Chondrocyte (in vitro differentiated cells): ENCODE measurements at regions not wholly inside any gene's neighbourhood (a gene's known extent, or its start where the extent isn't known, plus 50 kb on each side); places are given as distances from the start of the nearest gene placed in this dataset.

Source experiments
- DNase-seq: peaks from one replicate; pipeline ENCODE4 v3.0.0; 2021; ENCODE audit warnings: mixed read lengths, low spot score
- H3K27ac Mint-ChIP-seq: one replicate; pipeline ENCODE4 v1.8.0; 2021; ENCODE audit warnings: mild to moderate bottlenecking, moderate library complexity, mixed read lengths; ENCODE audit not compliant: unreplicated experiment
- H3K27me3 Mint-ChIP-seq: 2 replicates; pipeline ENCODE4 v1.8.0; 2021; ENCODE audit warnings: low read depth, mixed read lengths
- H3K36me3 Mint-ChIP-seq: 2 replicates; pipeline ENCODE4 v1.8.0; 2021; ENCODE audit warnings: low read depth, mixed read lengths
- H3K4me1 Mint-ChIP-seq: 2 replicates; pipeline ENCODE4 v1.8.0; 2021; ENCODE audit warnings: low read depth, mild to moderate bottlenecking, mixed read lengths
- H3K4me3 Mint-ChIP-seq: one replicate; pipeline ENCODE4 v1.8.0; 2021; ENCODE audit warnings: mild to moderate bottlenecking, moderate library complexity, mixed read lengths; ENCODE audit not compliant: unreplicated experiment
- H3K9me3 Mint-ChIP-seq: 2 replicates; pipeline ENCODE4 v1.8.0; 2021; ENCODE audit warnings: low read depth, mixed read lengths
- TF ChIP-seq, protein P1 (sequence below): fragments of 200-600 bp; sonication (generic); IDR thresholded peaks from 2 replicates; pipeline ENCODE4 v1.5.0; 2021; ENCODE audit warnings: antibody characterized with exemption, mild to moderate bottlenecking, moderate library complexity

DNA sequence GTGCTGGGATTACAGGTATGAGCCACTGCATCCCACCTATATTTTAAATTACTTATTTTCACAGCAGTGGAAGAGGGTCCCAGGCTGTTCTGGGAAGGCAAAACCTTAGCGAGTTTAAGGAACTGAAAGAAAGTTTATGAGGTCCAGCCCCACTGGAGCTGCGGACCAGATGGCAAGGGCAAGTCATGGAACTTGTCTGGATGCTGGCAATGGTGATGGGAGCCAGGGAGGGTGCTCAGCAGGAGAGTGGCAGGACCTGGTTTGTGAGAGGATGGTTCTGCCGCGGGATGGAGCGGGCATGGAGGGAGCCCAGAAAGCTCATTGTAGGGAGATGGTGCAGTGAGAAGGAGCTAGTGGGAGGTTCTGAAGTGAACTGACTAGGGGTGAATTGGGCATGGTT, 50.6 kb upstream of the SLC45A1 start:
- Mint-ChIP-seq H3K4me1 (peaks cover 29% of the 10 kb centered on the region), H3K9me3 (no peaks in the 10 kb centered on the region), H3K27ac (no peak overlapping the region), H3K36me3 (no peaks in the 10 kb centered on the region), H3K4me3 (no peak overlapping the region), H3K27me3 (no peaks in the 10 kb centered on the region)
- TF ChIP-seq, protein P1, sequence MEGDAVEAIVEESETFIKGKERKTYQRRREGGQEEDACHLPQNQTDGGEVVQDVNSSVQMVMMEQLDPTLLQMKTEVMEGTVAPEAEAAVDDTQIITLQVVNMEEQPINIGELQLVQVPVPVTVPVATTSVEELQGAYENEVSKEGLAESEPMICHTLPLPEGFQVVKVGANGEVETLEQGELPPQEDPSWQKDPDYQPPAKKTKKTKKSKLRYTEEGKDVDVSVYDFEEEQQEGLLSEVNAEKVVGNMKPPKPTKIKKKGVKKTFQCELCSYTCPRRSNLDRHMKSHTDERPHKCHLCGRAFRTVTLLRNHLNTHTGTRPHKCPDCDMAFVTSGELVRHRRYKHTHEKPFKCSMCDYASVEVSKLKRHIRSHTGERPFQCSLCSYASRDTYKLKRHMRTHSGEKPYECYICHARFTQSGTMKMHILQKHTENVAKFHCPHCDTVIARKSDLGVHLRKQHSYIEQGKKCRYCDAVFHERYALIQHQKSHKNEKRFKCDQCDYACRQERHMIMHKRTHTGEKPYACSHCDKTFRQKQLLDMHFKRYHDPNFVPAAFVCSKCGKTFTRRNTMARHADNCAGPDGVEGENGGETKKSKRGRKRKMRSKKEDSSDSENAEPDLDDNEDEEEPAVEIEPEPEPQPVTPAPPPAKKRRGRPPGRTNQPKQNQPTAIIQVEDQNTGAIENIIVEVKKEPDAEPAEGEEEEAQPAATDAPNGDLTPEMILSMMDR = no peak
- no peak for DNase-seq

DNA sequence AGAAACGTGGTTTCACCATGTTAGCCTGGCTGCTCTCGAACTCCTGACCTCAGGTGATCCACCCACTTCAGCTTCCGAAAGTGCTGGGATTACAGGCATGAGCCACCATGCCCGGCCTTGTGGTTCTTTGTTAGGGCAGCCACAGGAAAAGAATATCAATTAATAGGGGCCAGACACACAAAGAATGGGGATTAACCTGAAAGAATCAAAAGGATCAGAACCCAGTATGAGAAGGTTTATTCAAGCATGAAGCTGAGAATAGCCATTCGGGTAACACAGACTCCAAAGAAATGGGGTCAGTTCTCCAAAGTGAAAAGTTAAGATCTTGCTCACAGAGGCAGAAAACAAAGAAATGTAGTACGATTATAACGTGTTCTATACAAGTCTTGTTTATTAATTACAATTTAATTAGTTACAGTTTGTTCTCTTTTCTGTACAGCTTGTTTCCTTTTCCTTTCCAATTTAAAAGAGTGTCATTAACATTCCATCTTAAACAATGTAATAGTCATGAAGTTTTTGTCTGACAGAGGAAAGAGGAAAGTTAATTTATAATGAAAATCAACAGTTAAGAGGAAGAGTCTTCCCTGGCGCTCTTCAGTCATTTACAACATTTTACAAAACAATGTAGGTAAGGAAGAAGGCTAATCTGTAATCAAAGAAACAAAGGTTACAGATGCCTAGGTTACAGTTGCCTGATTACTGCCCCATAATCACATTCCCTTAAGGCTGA, 51.3 kb upstream of the SLC45A1 start:
- Mint-ChIP-seq H3K4me3 (no peak overlapping the region), H3K4me1 (peaks cover 29% of the 10 kb centered on the region), H3K36me3 (no peaks in the 10 kb centered on the region), H3K27ac (no peak overlapping the region), H3K9me3 (no peaks in the 10 kb centered on the region), H3K27me3 (no peaks in the 10 kb centered on the region)
- TF ChIP-seq, protein P1 = no peak
- no peak for DNase-seq

DNA sequence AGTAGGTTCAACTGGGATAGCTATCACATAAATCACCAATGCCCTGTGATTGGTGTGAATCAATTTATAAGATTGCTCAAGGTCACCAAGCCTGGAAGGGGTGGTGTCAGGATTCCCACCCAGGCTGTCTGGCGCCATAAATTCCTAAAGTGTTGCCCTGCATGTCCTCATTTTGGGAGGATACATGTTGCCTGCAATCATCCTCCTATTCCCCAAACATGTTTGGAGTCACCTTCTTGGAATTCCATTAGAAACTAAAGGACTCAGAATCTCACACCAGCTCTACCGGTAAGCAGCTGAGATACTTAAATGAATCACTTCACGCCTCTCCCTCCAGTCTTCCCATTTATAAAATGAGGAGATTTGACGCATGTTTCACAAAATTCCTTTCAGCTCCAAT, 54.1 kb upstream of the SLC45A1 start:
- no peak overlapping the region for H3K27ac Mint-ChIP-seq
- TF ChIP-seq, protein P1 = no peak
- no peak overlapping the region for H3K4me3 Mint-ChIP-seq

DNA sequence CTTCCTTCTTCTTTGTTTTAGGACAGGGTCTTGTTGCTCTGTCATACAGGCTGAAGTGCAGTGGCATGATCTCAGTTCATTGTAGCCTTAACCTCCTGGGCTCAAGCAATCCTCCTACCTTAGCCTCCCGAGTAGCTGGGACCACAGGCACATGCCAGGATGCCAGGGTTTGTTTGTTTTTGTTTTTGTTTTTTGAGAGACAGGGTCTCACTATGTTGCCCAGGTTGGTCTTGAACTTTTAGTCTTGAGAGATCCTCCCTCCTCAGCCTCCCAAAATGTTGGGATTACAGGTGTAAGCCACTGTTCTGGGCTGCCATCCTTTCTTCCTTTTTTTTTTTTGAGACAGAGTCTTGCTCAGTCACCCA, 56.5 kb upstream of the SLC45A1 start:
- Mint-ChIP-seq H3K4me1 (peaks cover 32% of the 10 kb centered on the region), H3K9me3 (no peaks in the 10 kb centered on the region), H3K27me3 (no peaks in the 10 kb centered on the region), H3K36me3 (no peaks in the 10 kb centered on the region), H3K4me3 (no peak overlapping the region), H3K27ac (no peak overlapping the region)
- TF ChIP-seq, protein P1 = no peak
- DNase-seq = no peak

More for the DNA sequence above, 54.1 kb upstream of the SLC45A1 start:
- H3K4me1 Mint-ChIP-seq = peaks cover 29% of the 10 kb centered on the region
- H3K9me3 Mint-ChIP-seq = no peaks in the 10 kb centered on the region
- no peak for DNase-seq
- no peaks in the 10 kb centered on the region for H3K36me3 Mint-ChIP-seq
- H3K27me3 Mint-ChIP-seq = no peaks in the 10 kb centered on the region

DNA sequence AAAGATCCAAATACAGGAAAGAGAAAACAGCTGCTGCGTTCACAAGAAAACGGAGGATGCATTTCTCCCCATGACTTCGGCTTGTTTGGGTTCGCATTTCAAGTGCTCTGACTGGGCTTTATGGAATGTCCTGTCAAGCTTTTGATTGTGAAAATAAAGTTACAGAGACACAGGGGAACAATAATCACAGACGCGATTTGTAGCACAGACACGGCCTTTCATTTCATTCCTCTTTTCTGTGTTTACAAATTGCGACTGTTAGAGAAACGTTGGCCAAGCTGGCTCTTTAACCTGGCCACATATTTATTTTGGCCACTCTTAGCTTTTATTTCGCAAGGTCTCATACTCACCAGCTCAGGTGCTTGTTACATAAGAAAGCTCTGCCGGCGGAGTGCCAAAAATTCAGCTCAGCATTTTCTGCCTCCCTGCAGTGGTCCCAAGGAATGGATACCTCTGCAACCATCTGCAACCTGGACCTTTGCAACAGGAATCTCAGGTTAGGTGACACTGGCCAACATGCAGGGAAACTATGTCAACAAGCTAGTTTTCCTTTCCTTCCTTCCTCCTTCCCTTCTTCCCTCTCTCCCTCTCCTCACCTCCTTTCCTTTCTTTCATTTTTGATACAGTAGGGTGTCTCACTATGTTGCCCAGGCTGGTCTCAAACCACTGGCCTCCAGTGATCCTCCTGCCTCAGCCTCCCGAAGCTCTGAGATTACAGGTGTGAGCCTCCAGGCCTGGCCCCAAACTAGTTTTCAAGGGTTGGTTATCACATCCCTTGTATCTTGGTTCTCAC, 58.2 kb upstream of the SLC45A1 start:
- no peaks in the 10 kb centered on the region for H3K36me3 Mint-ChIP-seq
- peak overlapping the region; percentile 36 for H3K4me3 Mint-ChIP-seq

More for the DNA sequence above, 58.2 kb upstream of the SLC45A1 start:
- TF ChIP-seq, protein P1 = no peak
- no peaks in the 10 kb centered on the region for H3K9me3 Mint-ChIP-seq
- peaks cover 32% of the 10 kb centered on the region for H3K4me1 Mint-ChIP-seq
- DNase-seq = no peak
- no peaks in the 10 kb centered on the region for H3K27me3 Mint-ChIP-seq
- peak overlapping the region; percentile 74 for H3K27ac Mint-ChIP-seq
